ENCODE measurements at regions not wholly inside any gene's neighbourhood (a gene's known extent, or its start where the extent isn't known, plus 50 kb on each side); places are given as distances from the start of the nearest gene placed in this dataset.

- no peak overlapping the region for H3K4me3 ChIP-seq (ENCODE audit: low read depth, low read length)
- H3K36me3 ChIP-seq (ENCODE audit: control insufficient read depth, insufficient read depth, low read length), result no peaks in the 10 kb centered on the region
- peak; percentile 97 for DNase-seq (ENCODE audit: low read depth)
- no peaks in the 10 kb centered on the region for H3K27me3 ChIP-seq (ENCODE audit: control insufficient read depth, insufficient read depth, low read length)
- TF ChIP-seq CTCF (IDR thresholded peaks at IDR 0.05; ENCODE audit: insufficient read depth, low read length, poor library complexity, severe bottlenecking), result no peak
Measured at GRCh38 chr3:99128725-99129505, 227.4 kb upstream of the DCBLD2 start.

- no peak overlapping the region for H3K4me3 ChIP-seq (ENCODE audit: low read depth, low read length)
- DNase-seq (ENCODE audit: low read depth), result no peak
- no peaks in the 10 kb centered on the region for H3K36me3 ChIP-seq (ENCODE audit: control insufficient read depth, insufficient read depth, low read length)
- TF ChIP-seq CTCF (IDR thresholded peaks at IDR 0.05; ENCODE audit: insufficient read depth, low read length, poor library complexity, severe bottlenecking), result no peak
- H3K27me3 ChIP-seq (ENCODE audit: control insufficient read depth, insufficient read depth, low read length), result no peaks in the 10 kb centered on the region
Measured at GRCh38 chr3:99128235-99128634, 226.7 kb upstream of the DCBLD2 start.

GRCh38 chr3:99126316-99126715 is 224.8 kb upstream of the DCBLD2 start:
- DNase-seq (ENCODE audit: low read depth), result no peak

GRCh38 chr3:99119385-99119784 is 217.9 kb upstream of the DCBLD2 start:
- no peak for TF ChIP-seq CTCF (IDR thresholded peaks at IDR 0.05; ENCODE audit: insufficient read depth, low read length, poor library complexity, severe bottlenecking)
- no peaks in the 10 kb centered on the region for H3K27me3 ChIP-seq (ENCODE audit: control insufficient read depth, insufficient read depth, low read length)
- DNase-seq (ENCODE audit: low read depth), result no peak
- no peak overlapping the region for H3K4me3 ChIP-seq (ENCODE audit: low read depth, low read length)
- H3K36me3 ChIP-seq (ENCODE audit: control insufficient read depth, insufficient read depth, low read length), result no peaks in the 10 kb centered on the region

More at GRCh38 chr3:99126316-99126715, 224.8 kb upstream of the DCBLD2 start:
- Histone ChIP-seq H3K4me3 (ENCODE audit: low read depth, low read length) (no peak overlapping the region), H3K27me3 (ENCODE audit: control insufficient read depth, insufficient read depth, low read length) (no peaks in the 10 kb centered on the region), H3K36me3 (ENCODE audit: control insufficient read depth, insufficient read depth, low read length) (no peaks in the 10 kb centered on the region)
- TF ChIP-seq CTCF (IDR thresholded peaks at IDR 0.05; ENCODE audit: insufficient read depth, low read length, poor library complexity, severe bottlenecking), result no peak

GRCh38 chr3:99118381-99118780 is 216.9 kb upstream of the DCBLD2 start:
- no peaks in the 10 kb centered on the region for H3K27me3 ChIP-seq (ENCODE audit: control insufficient read depth, insufficient read depth, low read length)
- no peak for DNase-seq (ENCODE audit: low read depth)
- no peak for TF ChIP-seq CTCF (IDR thresholded peaks at IDR 0.05; ENCODE audit: insufficient read depth, low read length, poor library complexity, severe bottlenecking)
- H3K4me3 ChIP-seq (ENCODE audit: low read depth, low read length), result no peak overlapping the region
- no peaks in the 10 kb centered on the region for H3K36me3 ChIP-seq (ENCODE audit: control insufficient read depth, insufficient read depth, low read length)

Data from kidney epithelial cell (primary cell).